Neural cell (in vitro differentiated cells): ENCODE measurements at regions not wholly inside any gene's neighbourhood (a gene's known extent, or its start where the extent isn't known, plus 50 kb on each side); places are given as distances from the start of the nearest gene placed in this dataset.

Experiments used
- H2AFZ ChIP-seq: fragments of 200-600, 300-800 bp; sonication (generic), shearing (Covaris generic); 2 replicates; pipeline ENCODE4 v1.6.0; 2014; ENCODE audit warnings: low read depth, mild to moderate bottlenecking, antibody characterized with exemption, low read length, moderate library complexity
- H3F3A ChIP-seq: fragments of 200-600 bp; shearing (Covaris generic); 2 replicates; pipeline ENCODE4 v1.6.1; 2016; ENCODE audit warnings: mild to moderate bottlenecking, moderate library complexity, mixed read lengths, antibody characterized with exemption, low read length; ENCODE audit not compliant: insufficient read depth, poor library complexity, severe bottlenecking
- H3K27ac ChIP-seq: fragments of 200-600, 300-800 bp; sonication (generic), shearing (Covaris generic); 2 replicates; pipeline ENCODE4 v1.5.1; 2014; ENCODE audit warnings: mild to moderate bottlenecking, low read length, moderate library complexity
- H3K27me3 ChIP-seq: fragments of 300-800, 200-600 bp; sonication (generic), shearing (Covaris generic); 2 replicates; pipeline ENCODE4 v1.6.0; 2014; ENCODE audit warnings: mild to moderate bottlenecking, low read depth, low read length, moderate library complexity; ENCODE audit not compliant: insufficient read depth
- H3K36me3 ChIP-seq: fragments of 300-800, 200-600 bp; sonication (generic), shearing (Covaris generic); 2 replicates; pipeline ENCODE4 v1.5.1; 2014; ENCODE audit warnings: mild to moderate bottlenecking, antibody characterized with exemption, low read length, moderate library complexity; ENCODE audit not compliant: insufficient read depth
- H3K4me2 ChIP-seq: fragments of 300-800, 200-600 bp; sonication (generic), shearing (Covaris generic); 2 replicates; pipeline ENCODE4 v1.6.0; 2014; ENCODE audit warnings: mild to moderate bottlenecking, low read length
- H3K4me3 ChIP-seq: fragments of 300-800, 200-600 bp; sonication (generic), shearing (Covaris generic); 2 replicates; pipeline ENCODE4 v1.5.1; 2014; ENCODE audit warnings: mild to moderate bottlenecking, low read length, moderate library complexity
- H3K79me2 ChIP-seq: fragments of 200-600 bp; shearing (Covaris generic); replicated peaks from 2 replicates; pipeline ENCODE4 v1.6.0; 2014; ENCODE audit warnings: mild to moderate bottlenecking, low read length, moderate library complexity; ENCODE audit not compliant: insufficient read depth
- H3K9ac ChIP-seq: fragments of 300-800, 200-600 bp; sonication (generic), shearing (Covaris generic); 2 replicates; pipeline ENCODE4 v1.6.1; 2016; ENCODE audit warnings: mild to moderate bottlenecking, low read length, mixed read lengths
- H3K9me2 ChIP-seq: fragments of 200-600 bp; shearing (Covaris generic); 2 replicates; pipeline ENCODE4 v1.6.1; 2016; ENCODE audit warnings: mild to moderate bottlenecking, low read length, mixed read lengths; ENCODE audit not compliant: insufficient read depth
- H3K9me3 ChIP-seq: fragments of 200-600, 300-800 bp; sonication (generic), shearing (Covaris generic); 2 replicates; pipeline ENCODE4 v1.6.1; 2016; ENCODE audit warnings: mild to moderate bottlenecking, mixed run types, low read length, moderate library complexity, mixed read lengths
- H4K20me1 ChIP-seq: fragments of 200-600 bp; shearing (Covaris generic); 2 replicates; pipeline ENCODE4 v1.6.1; 2016; ENCODE audit warnings: mild to moderate bottlenecking, mixed run types; ENCODE audit not compliant: insufficient read depth
- EP300 ChIP-seq: fragments of 450-650 bp; conservative IDR thresholded peaks from 2 replicates; pipeline ENCODE4 v1.6.1; 2014; ENCODE audit warnings: antibody characterized with exemption, mild to moderate bottlenecking, moderate library complexity; ENCODE audit not compliant: poor library complexity, severe bottlenecking
- EZH2 ChIP-seq: fragments of 200-600, 300-800 bp; shearing (Covaris generic), sonication (generic); IDR thresholded peaks from 2 replicates; pipeline ENCODE4 v1.6.1; 2014; ENCODE audit warnings: antibody characterized with exemption, low read length, borderline replicate concordance, mild to moderate bottlenecking; ENCODE audit not compliant: insufficient read depth, poor library complexity, severe bottlenecking
- MXI1 ChIP-seq: fragments of 450-650 bp; conservative IDR thresholded peaks from 2 replicates; pipeline ENCODE4 v1.6.1; 2014; ENCODE audit warnings: antibody characterized with exemption, mild to moderate bottlenecking; ENCODE audit not compliant: poor library complexity, severe bottlenecking
- POLR2AphosphoS5 ChIP-seq: IDR thresholded peaks from 2 replicates; pipeline ENCODE4 v1.6.1; 2012
- RAD21 ChIP-seq: fragments of 450-650 bp; conservative IDR thresholded peaks from 2 replicates; pipeline ENCODE4 v1.6.1; 2014; ENCODE audit warnings: antibody characterized with exemption, mild to moderate bottlenecking, moderate library complexity
- SMC3 ChIP-seq: fragments of 450-650 bp; conservative IDR thresholded peaks from 2 replicates; pipeline ENCODE4 v1.6.1; 2014; ENCODE audit warnings: antibody characterized with exemption, mild to moderate bottlenecking, moderate library complexity; ENCODE audit not compliant: poor library complexity
- TAF1 ChIP-seq: IDR thresholded peaks from 2 replicates; pipeline ENCODE4 v1.6.1; 2012; ENCODE audit warnings: low read depth
- TF ChIP-seq, protein P1 (sequence below): fragments of 450-650 bp; IDR thresholded peaks from 2 replicates; pipeline ENCODE4 v1.5.1; 2014; ENCODE audit warnings: antibody characterized with exemption, mild to moderate bottlenecking, moderate library complexity; ENCODE audit not compliant: poor library complexity, severe bottlenecking
- TF ChIP-seq, protein P2 (sequence below): IDR thresholded peaks from 2 replicates; pipeline ENCODE4 v1.6.1; 2012; ENCODE audit warnings: borderline replicate concordance

DNA sequence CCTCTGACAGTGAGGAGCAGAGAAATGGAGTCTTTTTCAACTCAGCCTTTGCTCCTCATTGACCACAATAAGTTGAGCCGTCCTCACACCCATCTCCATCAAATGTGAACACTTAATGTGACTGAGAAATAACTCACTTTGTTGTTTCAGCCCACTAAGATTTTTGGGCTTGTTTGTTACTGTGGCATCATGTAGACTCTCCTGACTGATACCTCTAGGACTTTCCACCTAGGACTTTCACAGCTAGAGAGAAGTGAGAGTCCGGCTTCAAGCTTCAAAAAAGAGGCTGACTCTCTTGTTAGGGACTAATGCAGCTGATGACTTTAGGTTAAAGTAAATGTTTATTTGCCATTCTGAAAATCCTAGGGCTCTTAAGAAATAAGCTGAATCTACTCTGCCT, 435.0 kb downstream of the TMEM114 start (continued):
- TF ChIP-seq TAF1: no peak
- no peak for TF ChIP-seq RAD21
- no peak for TF ChIP-seq POLR2AphosphoS5

DNA sequence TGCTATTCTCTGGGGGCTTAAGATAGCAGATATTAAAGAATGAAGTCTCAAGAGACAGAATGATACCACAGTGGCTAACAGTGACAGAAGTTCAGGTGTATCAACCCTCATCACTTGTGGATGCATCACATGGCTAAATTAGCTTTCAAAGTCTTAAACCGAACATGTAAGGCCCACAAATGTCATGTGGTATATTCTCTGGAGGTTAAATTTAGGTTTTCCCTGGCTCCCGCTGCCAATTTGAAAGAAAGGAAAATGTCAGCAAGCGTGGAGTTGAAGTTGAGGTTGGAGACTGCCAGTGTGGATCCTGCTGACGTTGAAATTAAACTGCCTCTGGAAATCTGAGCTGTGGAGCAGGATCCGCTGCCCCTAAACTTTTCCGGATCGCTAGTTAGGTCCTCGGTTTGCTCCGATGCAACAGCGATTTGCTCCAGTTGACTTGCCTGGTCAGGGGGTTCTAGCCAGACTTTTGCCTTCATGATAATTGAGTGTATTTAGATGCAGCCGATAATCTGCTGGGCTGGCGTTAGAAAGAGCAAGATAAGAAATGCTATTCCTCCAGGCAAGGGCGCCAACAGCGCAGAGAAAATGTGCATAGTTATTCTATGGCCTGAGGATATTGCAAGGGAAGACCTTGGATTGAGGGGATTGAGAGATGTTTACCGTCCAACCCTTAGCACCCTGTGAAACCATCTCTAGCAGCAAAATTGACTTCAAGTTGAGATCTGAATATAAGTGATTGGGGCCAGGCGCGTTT, 443.9 kb downstream of the TMEM114 start:
- no peaks in the 10 kb centered on the region for H3F3A ChIP-seq
- no peak for TF ChIP-seq EZH2
- TF ChIP-seq SMC3: no peak
- TF ChIP-seq, protein P1, sequence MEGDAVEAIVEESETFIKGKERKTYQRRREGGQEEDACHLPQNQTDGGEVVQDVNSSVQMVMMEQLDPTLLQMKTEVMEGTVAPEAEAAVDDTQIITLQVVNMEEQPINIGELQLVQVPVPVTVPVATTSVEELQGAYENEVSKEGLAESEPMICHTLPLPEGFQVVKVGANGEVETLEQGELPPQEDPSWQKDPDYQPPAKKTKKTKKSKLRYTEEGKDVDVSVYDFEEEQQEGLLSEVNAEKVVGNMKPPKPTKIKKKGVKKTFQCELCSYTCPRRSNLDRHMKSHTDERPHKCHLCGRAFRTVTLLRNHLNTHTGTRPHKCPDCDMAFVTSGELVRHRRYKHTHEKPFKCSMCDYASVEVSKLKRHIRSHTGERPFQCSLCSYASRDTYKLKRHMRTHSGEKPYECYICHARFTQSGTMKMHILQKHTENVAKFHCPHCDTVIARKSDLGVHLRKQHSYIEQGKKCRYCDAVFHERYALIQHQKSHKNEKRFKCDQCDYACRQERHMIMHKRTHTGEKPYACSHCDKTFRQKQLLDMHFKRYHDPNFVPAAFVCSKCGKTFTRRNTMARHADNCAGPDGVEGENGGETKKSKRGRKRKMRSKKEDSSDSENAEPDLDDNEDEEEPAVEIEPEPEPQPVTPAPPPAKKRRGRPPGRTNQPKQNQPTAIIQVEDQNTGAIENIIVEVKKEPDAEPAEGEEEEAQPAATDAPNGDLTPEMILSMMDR: no peak
- no peak for TF ChIP-seq MXI1
- TF ChIP-seq, protein P2, sequence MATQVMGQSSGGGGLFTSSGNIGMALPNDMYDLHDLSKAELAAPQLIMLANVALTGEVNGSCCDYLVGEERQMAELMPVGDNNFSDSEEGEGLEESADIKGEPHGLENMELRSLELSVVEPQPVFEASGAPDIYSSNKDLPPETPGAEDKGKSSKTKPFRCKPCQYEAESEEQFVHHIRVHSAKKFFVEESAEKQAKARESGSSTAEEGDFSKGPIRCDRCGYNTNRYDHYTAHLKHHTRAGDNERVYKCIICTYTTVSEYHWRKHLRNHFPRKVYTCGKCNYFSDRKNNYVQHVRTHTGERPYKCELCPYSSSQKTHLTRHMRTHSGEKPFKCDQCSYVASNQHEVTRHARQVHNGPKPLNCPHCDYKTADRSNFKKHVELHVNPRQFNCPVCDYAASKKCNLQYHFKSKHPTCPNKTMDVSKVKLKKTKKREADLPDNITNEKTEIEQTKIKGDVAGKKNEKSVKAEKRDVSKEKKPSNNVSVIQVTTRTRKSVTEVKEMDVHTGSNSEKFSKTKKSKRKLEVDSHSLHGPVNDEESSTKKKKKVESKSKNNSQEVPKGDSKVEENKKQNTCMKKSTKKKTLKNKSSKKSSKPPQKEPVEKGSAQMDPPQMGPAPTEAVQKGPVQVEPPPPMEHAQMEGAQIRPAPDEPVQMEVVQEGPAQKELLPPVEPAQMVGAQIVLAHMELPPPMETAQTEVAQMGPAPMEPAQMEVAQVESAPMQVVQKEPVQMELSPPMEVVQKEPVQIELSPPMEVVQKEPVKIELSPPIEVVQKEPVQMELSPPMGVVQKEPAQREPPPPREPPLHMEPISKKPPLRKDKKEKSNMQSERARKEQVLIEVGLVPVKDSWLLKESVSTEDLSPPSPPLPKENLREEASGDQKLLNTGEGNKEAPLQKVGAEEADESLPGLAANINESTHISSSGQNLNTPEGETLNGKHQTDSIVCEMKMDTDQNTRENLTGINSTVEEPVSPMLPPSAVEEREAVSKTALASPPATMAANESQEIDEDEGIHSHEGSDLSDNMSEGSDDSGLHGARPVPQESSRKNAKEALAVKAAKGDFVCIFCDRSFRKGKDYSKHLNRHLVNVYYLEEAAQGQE: no peak
- TF ChIP-seq EP300: no peak
- no peak for TF ChIP-seq RAD21
- TF ChIP-seq POLR2AphosphoS5: no peak
- TF ChIP-seq TAF1: no peak
- H3K4me3 ChIP-seq: no peak overlapping the region
- H3K36me3 ChIP-seq: no peaks in the 10 kb centered on the region
- H3K27me3 ChIP-seq: no peaks in the 10 kb centered on the region
- no peaks in the 10 kb centered on the region for H3K79me2 ChIP-seq
- H4K20me1 ChIP-seq: no peaks in the 10 kb centered on the region
- no peak overlapping the region for H2AFZ ChIP-seq
- H3K9me3 ChIP-seq: no peaks in the 10 kb centered on the region
- no peak overlapping the region for H3K4me2 ChIP-seq
- no peak overlapping the region for H3K9ac ChIP-seq
- H3K27ac ChIP-seq: no peak overlapping the region
- no peaks in the 10 kb centered on the region for H3K9me2 ChIP-seq

DNA sequence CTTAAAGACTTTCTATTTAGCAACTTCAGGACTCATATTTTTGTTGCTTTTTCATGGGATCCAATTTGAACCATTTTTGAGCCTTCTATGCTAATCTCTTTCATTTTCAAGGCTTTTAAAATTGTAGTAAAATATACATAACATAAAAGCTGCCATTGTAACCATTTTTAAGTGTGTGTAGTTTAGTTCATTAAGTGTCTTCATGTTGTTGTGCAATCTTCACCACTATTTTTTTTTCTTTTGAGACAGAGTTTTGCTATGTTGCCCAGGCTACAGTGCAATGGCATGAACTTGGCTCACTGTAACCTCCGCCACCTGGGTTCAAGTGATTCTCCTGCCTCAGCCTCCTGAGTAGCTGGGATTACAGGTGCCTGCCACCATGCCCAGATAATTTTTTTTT, 451.6 kb downstream of the TMEM114 start:
- no peaks in the 10 kb centered on the region for H3K9me2 ChIP-seq
- H3K9ac ChIP-seq: no peak overlapping the region
- no peak overlapping the region for H3K4me3 ChIP-seq
- no peaks in the 10 kb centered on the region for H3K36me3 ChIP-seq
- no peak for TF ChIP-seq MXI1
- no peak for TF ChIP-seq EZH2
- TF ChIP-seq, protein P1: no peak
- no peak for TF ChIP-seq RAD21
- TF ChIP-seq POLR2AphosphoS5: no peak
- TF ChIP-seq, protein P2: no peak
- no peak for TF ChIP-seq TAF1
- TF ChIP-seq EP300: no peak
- no peak for TF ChIP-seq SMC3
- H3K4me2 ChIP-seq: no peak overlapping the region
- H4K20me1 ChIP-seq: no peaks in the 10 kb centered on the region
- H2AFZ ChIP-seq: no peak overlapping the region
- H3K27ac ChIP-seq: no peak overlapping the region
- H3K27me3 ChIP-seq: no peaks in the 10 kb centered on the region
- H3K79me2 ChIP-seq: no peaks in the 10 kb centered on the region
- H3K9me3 ChIP-seq: no peaks in the 10 kb centered on the region
- no peaks in the 10 kb centered on the region for H3F3A ChIP-seq
